ENCODE measurements at regions not wholly inside any gene's neighbourhood (a gene's known extent, or its start where the extent isn't known, plus 50 kb on each side); places are given as distances from the start of the nearest gene placed in this dataset.

DNA sequence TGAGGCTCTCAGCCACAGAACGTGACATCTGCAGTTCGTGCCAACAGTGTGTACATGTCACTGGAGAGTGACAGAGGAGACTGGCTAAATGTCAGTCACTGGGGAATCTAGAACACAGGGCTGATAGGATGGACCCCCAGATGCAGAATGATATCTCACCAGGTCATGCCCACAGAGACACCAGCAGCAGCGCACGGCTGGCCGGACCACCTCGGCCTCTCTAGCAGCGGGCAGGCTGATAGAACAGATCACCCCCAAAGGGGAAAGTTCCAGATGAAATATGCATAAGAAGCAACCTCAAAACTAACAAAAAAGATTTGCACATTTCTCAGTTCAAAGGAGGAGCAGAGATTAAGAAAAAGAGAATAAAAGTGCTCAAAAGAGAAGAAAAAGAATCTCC is 266.5 kb downstream of the SEC23A start:
- no peaks in the 10 kb centered on the region for H3K9me3 ChIP-seq
- TF ChIP-seq, protein P1, sequence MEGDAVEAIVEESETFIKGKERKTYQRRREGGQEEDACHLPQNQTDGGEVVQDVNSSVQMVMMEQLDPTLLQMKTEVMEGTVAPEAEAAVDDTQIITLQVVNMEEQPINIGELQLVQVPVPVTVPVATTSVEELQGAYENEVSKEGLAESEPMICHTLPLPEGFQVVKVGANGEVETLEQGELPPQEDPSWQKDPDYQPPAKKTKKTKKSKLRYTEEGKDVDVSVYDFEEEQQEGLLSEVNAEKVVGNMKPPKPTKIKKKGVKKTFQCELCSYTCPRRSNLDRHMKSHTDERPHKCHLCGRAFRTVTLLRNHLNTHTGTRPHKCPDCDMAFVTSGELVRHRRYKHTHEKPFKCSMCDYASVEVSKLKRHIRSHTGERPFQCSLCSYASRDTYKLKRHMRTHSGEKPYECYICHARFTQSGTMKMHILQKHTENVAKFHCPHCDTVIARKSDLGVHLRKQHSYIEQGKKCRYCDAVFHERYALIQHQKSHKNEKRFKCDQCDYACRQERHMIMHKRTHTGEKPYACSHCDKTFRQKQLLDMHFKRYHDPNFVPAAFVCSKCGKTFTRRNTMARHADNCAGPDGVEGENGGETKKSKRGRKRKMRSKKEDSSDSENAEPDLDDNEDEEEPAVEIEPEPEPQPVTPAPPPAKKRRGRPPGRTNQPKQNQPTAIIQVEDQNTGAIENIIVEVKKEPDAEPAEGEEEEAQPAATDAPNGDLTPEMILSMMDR (IDR thresholded peaks at IDR 0.05), result no peak
- no peak overlapping the region for H3K4me3 ChIP-seq (ENCODE audit: low read depth in 1 of 2, low read length in 1 of 2)
- peak overlapping the region; percentile 82 for H3K27ac ChIP-seq
- peaks cover 49 to 60% of the 10 kb centered on the region in 2 experiments for H3K4me1 ChIP-seq (ENCODE audit: control insufficient read depth in 1 of 2, insufficient read depth in 1 of 2, low read depth in 1 of 2, low read length in 1 of 2)
- H3K36me3 ChIP-seq, result no peaks in the 10 kb centered on the region
- no peaks in the 10 kb centered on the region for H3K27me3 ChIP-seq

GRCh38 chr14:38835874-38836273 is 267.2 kb downstream of the SEC23A start:
- H3K27me3 ChIP-seq, result no peaks in the 10 kb centered on the region
- peaks cover 45 to 54% of the 10 kb centered on the region in 2 experiments for H3K4me1 ChIP-seq (ENCODE audit: control insufficient read depth in 1 of 2, insufficient read depth in 1 of 2, low read depth in 1 of 2, low read length in 1 of 2)
- no peak overlapping the region for H3K4me3 ChIP-seq (ENCODE audit: low read depth in 1 of 2, low read length in 1 of 2)
- no peak overlapping the region for H3K27ac ChIP-seq
- no peaks in the 10 kb centered on the region for H3K36me3 ChIP-seq
- TF ChIP-seq, protein P1 (IDR thresholded peaks at IDR 0.05), result no peak
- H3K9me3 ChIP-seq, result no peaks in the 10 kb centered on the region

DNA sequence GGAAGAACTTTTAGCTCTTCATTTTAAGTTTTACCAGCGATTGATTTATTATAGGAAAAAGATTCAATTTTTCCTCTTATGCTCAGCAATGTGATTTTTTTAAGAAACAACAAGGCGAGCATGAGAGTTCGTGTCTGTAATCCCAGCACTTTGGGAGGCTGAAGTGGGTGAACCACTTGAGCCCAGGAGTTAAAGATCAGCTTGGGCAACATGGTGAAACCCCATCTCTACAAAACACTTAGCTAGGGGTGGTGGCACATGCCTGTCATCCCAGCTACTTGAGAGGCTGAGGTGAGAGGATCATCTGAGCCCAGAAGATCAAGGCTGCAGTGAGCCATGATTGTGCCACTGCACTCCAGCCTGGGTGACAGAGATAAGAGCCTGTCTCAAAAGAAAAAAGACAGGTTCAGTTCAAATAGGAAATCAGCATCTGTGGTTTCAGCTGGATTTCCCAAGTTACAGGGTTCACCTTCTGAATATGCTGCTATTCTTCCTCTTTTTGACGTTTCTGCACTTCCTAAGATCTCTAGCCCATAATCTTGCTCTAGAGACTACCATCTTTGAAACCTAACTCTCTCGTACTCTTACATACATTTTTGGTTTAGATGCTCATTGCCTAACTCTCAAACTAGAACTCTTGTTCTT is 274.7 kb downstream of the SEC23A start:
- H3K4me3 ChIP-seq (ENCODE audit: low read depth in 1 of 2, low read length in 1 of 2), result peak overlapping the region; percentile 15 to 29
- TF ChIP-seq, protein P1 (IDR thresholded peaks at IDR 0.05), result no peak

DNA sequence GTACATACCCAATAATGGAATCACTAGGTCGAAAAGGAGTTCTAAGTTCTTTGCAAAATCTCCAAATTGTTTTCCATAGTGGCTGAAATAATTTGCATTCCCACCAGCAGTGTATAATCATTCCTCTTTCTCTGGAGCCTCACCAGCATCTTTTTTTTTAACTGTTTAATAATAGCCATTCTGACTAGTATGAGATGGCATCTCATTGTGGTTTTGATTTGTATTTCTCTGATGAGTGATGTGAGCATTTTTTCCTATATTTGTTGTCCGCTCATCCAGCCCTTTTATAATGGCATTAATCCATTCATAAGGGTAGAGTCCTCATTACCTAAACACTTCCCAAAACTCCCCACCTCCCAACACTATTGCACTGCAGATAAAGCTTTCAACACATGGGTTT is 278.3 kb downstream of the SEC23A start:
- Histone ChIP-seq H3K4me1 (ENCODE audit: control insufficient read depth in 1 of 2, insufficient read depth in 1 of 2, low read depth in 1 of 2, low read length in 1 of 2) (peaks cover 58 to 59% of the 10 kb centered on the region in 2 experiments), H3K27ac (no peak overlapping the region), H3K36me3 (no peaks in the 10 kb centered on the region), H3K27me3 (no peaks in the 10 kb centered on the region), H3K4me3 (ENCODE audit: low read depth in 1 of 2, low read length in 1 of 2) (no peak overlapping the region), H3K9me3 (no peaks in the 10 kb centered on the region)
- TF ChIP-seq, protein P1 (IDR thresholded peaks at IDR 0.05), result no peak

More for the DNA sequence above, 274.7 kb downstream of the SEC23A start:
- H3K27ac ChIP-seq, result peak overlapping the region; percentile 92
- H3K4me1 ChIP-seq (ENCODE audit: control insufficient read depth in 1 of 2, insufficient read depth in 1 of 2, low read depth in 1 of 2, low read length in 1 of 2), result peaks cover 61 to 67% of the 10 kb centered on the region in 2 experiments
- H3K36me3 ChIP-seq, result no peaks in the 10 kb centered on the region
- H3K27me3 ChIP-seq, result no peaks in the 10 kb centered on the region
- no peaks in the 10 kb centered on the region for H3K9me3 ChIP-seq

- Histone ChIP-seq H3K9me3 (no peaks in the 10 kb centered on the region), H3K36me3 (no peaks in the 10 kb centered on the region), H3K27me3 (no peaks in the 10 kb centered on the region), H3K4me1 (ENCODE audit: control insufficient read depth in 1 of 2, insufficient read depth in 1 of 2, low read depth in 1 of 2, low read length in 1 of 2) (peaks cover 28 to 30% of the 10 kb centered on the region in 2 experiments), H3K27ac (peak overlapping the region; percentile 74), H3K4me3 (ENCODE audit: low read depth in 1 of 2, low read length in 1 of 2) (no peak overlapping the region)
- TF ChIP-seq, protein P1 (IDR thresholded peaks at IDR 0.05), result no peak
Measured at GRCh38 chr14:38818555-38818954, 284.5 kb downstream of the SEC23A start.

Data from neutrophil (primary cell).